ENCODE measurements at regions not wholly inside any gene's neighbourhood (a gene's known extent, or its start where the extent isn't known, plus 50 kb on each side); places are given as distances from the start of the nearest gene placed in this dataset.
A peak's percentile ranks its signal among the peaks of the same experiment; 100 is the strongest.

DNA sequence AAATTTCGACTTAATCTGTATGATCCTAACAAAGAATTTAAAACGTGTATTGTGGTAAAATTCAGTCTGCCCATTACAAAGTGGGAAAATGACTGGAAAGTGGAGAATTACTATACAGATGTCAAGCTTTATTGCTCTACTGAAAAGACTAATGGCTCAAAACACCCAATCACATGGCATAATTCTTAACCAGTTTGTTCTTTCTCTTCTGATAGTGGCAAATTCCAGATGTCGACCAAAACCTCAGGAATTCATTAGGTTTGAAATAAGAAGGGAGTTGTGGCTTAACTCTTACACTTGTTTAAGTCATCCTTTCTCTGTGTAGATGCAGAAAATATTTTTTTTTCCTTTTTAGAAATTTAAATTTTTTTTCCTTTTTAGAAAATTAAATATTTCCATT, 1254.9 kb upstream of the LRRN3 start:
- H2AFZ ChIP-seq, result no peak overlapping the region
- no peak overlapping the region for H3K4me3 ChIP-seq
- no peaks in the 10 kb centered on the region for H3K36me3 ChIP-seq (ENCODE audit: low read depth)
- TF ChIP-seq EZH2phosphoT487 (IDR thresholded peaks at IDR 0.05; ENCODE audit: insufficient read depth, low read depth), result no peak
- no peak for TF ChIP-seq EZH2 (IDR thresholded peaks at IDR 0.05; ENCODE audit: insufficient read depth, poor library complexity, severe bottlenecking)
- in situ Hi-C loops (cut with MboI), result no loop called here
- H3K27ac ChIP-seq, result no peak overlapping the region
- H3K9me3 ChIP-seq (ENCODE audit: low read depth), result no peaks in the 10 kb centered on the region
- no peaks in the 10 kb centered on the region for H3K9me2 ChIP-seq (ENCODE audit: insufficient read depth)
- H3K79me2 ChIP-seq (ENCODE audit: insufficient read depth), result no peaks in the 10 kb centered on the region
- no peaks in the 10 kb centered on the region for H3K4me1 ChIP-seq (ENCODE audit: insufficient read depth)
- WGBS, 2 experiments (ENCODE audit: low coverage in 1 of 2, low lambda C conversion rate in 2 of 2, missing lambda C conversion rate in 2 of 2), result 19 to 25% methylated on average over 3 of the region's 3 CpGs
- no peak overlapping the region for H3K4me2 ChIP-seq (ENCODE audit: unreplicated experiment)
- DNase-seq, result no peak
- no peak overlapping the region for H3K9ac ChIP-seq
- no peaks in the 10 kb centered on the region for H3K27me3 ChIP-seq (replicated peaks; ENCODE audit: insufficient read depth)
- H4K20me1 ChIP-seq (ENCODE audit: insufficient read depth), result no peaks in the 10 kb centered on the region
- H3F3A ChIP-seq (ENCODE audit: insufficient read depth), result no peaks in the 10 kb centered on the region

DNA sequence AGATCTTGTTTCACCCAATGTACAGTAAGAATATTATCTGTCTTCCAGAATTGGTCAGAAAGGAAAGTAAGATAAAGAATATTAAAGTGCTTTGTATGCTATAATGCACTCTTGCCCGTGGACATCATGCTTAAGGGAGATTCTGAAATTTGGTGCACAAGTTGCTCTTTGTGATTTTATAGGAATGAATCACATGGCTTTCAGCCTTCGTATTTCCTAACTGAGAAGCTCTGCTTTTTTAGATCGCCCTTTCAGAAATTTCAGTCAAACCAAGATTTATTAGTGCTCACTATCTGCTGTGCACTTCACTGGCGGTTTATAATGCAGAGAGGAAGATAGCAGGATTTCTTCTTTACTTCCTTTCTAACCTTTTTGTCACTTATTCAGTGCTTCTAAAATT, 1248.5 kb upstream of the LRRN3 start:
- Histone ChIP-seq H4K20me1 (ENCODE audit: insufficient read depth) (no peaks in the 10 kb centered on the region), H3K9ac (no peak overlapping the region), H2AFZ (no peak overlapping the region), H3K9me2 (ENCODE audit: insufficient read depth) (no peaks in the 10 kb centered on the region), H3F3A (ENCODE audit: insufficient read depth) (no peaks in the 10 kb centered on the region), H3K36me3 (ENCODE audit: low read depth) (no peaks in the 10 kb centered on the region), H3K4me3 (no peak overlapping the region), H3K27me3 (replicated peaks; ENCODE audit: insufficient read depth) (no peaks in the 10 kb centered on the region), H3K9me3 (ENCODE audit: low read depth) (no peaks in the 10 kb centered on the region), H3K27ac (no peak overlapping the region), H3K79me2 (ENCODE audit: insufficient read depth) (no peaks in the 10 kb centered on the region), H3K4me2 (ENCODE audit: unreplicated experiment) (no peak overlapping the region), H3K4me1 (ENCODE audit: insufficient read depth) (no peaks in the 10 kb centered on the region)
- in situ Hi-C loops (cut with MboI), result no loop called here
- 27 to 32% methylated on average over 4 of the region's 4 CpGs for WGBS, 2 experiments (ENCODE audit: low coverage in 1 of 2, low lambda C conversion rate in 2 of 2, missing lambda C conversion rate in 2 of 2)
- no peak for DNase-seq
- TF ChIP-seq EZH2phosphoT487 (IDR thresholded peaks at IDR 0.05; ENCODE audit: insufficient read depth, low read depth) (no peak), EZH2 (IDR thresholded peaks at IDR 0.05; ENCODE audit: insufficient read depth, poor library complexity, severe bottlenecking) (no peak)

DNA sequence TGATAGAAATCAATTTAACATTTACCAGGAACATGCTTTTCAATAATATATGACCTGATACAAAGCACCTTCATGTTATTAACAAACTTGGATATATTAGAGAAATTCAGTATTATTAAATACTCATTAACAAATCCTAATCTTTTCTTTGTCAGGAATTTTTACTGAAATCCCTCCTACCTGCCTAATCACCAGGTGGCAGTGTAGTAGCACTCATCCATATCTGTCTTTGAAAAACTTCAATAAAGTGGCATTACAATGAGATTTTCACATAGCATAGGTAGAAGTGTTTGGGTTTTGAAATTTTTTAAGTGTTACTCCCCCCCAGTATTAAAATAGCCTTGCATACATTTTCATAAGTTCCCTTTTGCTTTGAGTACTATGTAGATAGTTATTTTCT, 1246.6 kb upstream of the LRRN3 start:
- DNase-seq, result peak; percentile 4
- no peak for TF ChIP-seq EZH2 (IDR thresholded peaks at IDR 0.05; ENCODE audit: insufficient read depth, poor library complexity, severe bottlenecking)
- TF ChIP-seq EZH2phosphoT487 (IDR thresholded peaks at IDR 0.05; ENCODE audit: insufficient read depth, low read depth), result no peak

DNA sequence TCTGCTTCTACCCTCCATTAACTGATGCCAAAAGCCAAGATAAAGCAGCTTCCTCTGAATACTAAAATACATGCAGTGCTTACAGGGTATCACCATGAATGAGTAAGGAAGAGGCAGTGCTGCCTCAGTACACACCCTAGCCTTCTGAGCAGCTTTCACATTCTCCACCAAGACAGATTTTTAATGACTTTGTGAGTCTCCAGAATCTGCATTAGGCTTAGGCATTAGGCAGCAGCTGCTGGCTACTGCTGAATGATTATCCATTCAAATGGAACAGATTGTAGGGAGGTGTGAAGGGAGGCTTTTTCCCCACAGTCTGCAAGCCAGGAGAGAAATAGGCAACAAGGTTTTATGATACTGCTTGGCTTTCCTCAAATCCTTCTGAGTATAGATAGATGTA, 1226.7 kb upstream of the LRRN3 start:
- no peaks in the 10 kb centered on the region for H4K20me1 ChIP-seq (ENCODE audit: insufficient read depth)
- no peak overlapping the region for H2AFZ ChIP-seq
- no peaks in the 10 kb centered on the region for H3K4me1 ChIP-seq (ENCODE audit: insufficient read depth)
- H3K9me3 ChIP-seq (ENCODE audit: low read depth), result no peaks in the 10 kb centered on the region
- H3K27ac ChIP-seq, result no peak overlapping the region
- in situ Hi-C loops (cut with MboI), result no loop called here
- no peaks in the 10 kb centered on the region for H3K9me2 ChIP-seq (ENCODE audit: insufficient read depth)
- no peak for TF ChIP-seq EZH2phosphoT487 (IDR thresholded peaks at IDR 0.05; ENCODE audit: insufficient read depth, low read depth)
- no peak for TF ChIP-seq EZH2 (IDR thresholded peaks at IDR 0.05; ENCODE audit: insufficient read depth, poor library complexity, severe bottlenecking)
- no peaks in the 10 kb centered on the region for H3F3A ChIP-seq (ENCODE audit: insufficient read depth)
- no peaks in the 10 kb centered on the region for H3K27me3 ChIP-seq (replicated peaks; ENCODE audit: insufficient read depth)
- H3K4me2 ChIP-seq (ENCODE audit: unreplicated experiment), result no peak overlapping the region
- no peaks in the 10 kb centered on the region for H3K79me2 ChIP-seq (ENCODE audit: insufficient read depth)
- H3K9ac ChIP-seq, result no peak overlapping the region
- no peaks in the 10 kb centered on the region for H3K36me3 ChIP-seq (ENCODE audit: low read depth)
- no peak for DNase-seq
- no peak overlapping the region for H3K4me3 ChIP-seq

More for the DNA sequence above, 1246.6 kb upstream of the LRRN3 start:
- no peak overlapping the region for H3K4me2 ChIP-seq (ENCODE audit: unreplicated experiment)
- H3K27ac ChIP-seq, result no peak overlapping the region
- no peaks in the 10 kb centered on the region for H3K79me2 ChIP-seq (ENCODE audit: insufficient read depth)
- no peaks in the 10 kb centered on the region for H3K27me3 ChIP-seq (replicated peaks; ENCODE audit: insufficient read depth)
- H3F3A ChIP-seq (ENCODE audit: insufficient read depth), result no peaks in the 10 kb centered on the region
- no peak overlapping the region for H2AFZ ChIP-seq
- no peaks in the 10 kb centered on the region for H3K4me1 ChIP-seq (ENCODE audit: insufficient read depth)
- H3K4me3 ChIP-seq, result no peak overlapping the region
- no peak overlapping the region for H3K9ac ChIP-seq
- H3K36me3 ChIP-seq (ENCODE audit: low read depth), result no peaks in the 10 kb centered on the region
- in situ Hi-C loops (cut with MboI), result no loop called here
- H4K20me1 ChIP-seq (ENCODE audit: insufficient read depth), result no peaks in the 10 kb centered on the region
- no peaks in the 10 kb centered on the region for H3K9me3 ChIP-seq (ENCODE audit: low read depth)
- H3K9me2 ChIP-seq (ENCODE audit: insufficient read depth), result no peaks in the 10 kb centered on the region

DNA sequence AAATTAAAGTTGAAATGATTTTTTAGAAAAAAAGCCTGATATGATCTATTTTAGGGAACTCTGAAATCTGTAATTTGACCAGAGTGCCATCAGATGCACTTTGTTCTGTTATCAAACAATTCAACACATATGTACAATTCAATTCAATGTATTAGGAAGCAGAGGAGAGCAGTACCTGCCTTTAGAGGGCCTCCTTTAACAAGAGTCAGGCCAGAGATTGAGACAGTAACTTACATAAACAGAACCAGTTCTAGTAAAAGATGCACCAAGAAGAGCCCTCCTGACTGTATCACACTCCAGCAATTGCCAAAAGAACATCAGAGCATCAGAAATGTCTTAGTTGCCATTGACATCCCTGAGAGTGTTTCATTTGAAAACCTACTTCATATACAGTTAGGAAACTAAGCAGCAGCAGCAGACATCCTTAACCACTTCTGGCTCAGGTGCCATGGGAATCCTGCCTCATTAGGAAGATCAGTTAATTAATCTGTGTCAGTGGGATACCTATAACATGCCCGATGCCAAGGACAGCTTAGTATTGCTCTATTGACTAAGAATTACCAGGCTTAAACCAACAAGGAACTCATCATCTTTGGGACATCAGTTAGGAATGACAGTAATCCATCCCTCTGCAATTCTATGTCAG, 1222.6 kb upstream of the LRRN3 start:
- H3K27ac ChIP-seq, result no peak overlapping the region
- no peaks in the 10 kb centered on the region for H3K27me3 ChIP-seq (replicated peaks; ENCODE audit: insufficient read depth)
- H4K20me1 ChIP-seq (ENCODE audit: insufficient read depth), result no peaks in the 10 kb centered on the region
- no peak for DNase-seq
- in situ Hi-C loops (cut with MboI), result no loop called here
- no peak overlapping the region for H2AFZ ChIP-seq
- H3K4me3 ChIP-seq, result no peak overlapping the region
- no peaks in the 10 kb centered on the region for H3K9me2 ChIP-seq (ENCODE audit: insufficient read depth)
- H3K9me3 ChIP-seq (ENCODE audit: low read depth), result no peaks in the 10 kb centered on the region
- H3K79me2 ChIP-seq (ENCODE audit: insufficient read depth), result no peaks in the 10 kb centered on the region
- no peak overlapping the region for H3K9ac ChIP-seq
- no peak overlapping the region for H3K4me2 ChIP-seq (ENCODE audit: unreplicated experiment)
- H3K36me3 ChIP-seq (ENCODE audit: low read depth), result no peaks in the 10 kb centered on the region
- H3K4me1 ChIP-seq (ENCODE audit: insufficient read depth), result no peaks in the 10 kb centered on the region
- 50 to 53% methylated on average over 1 of the region's 1 CpG for WGBS, 2 experiments (ENCODE audit: low coverage in 1 of 2, low lambda C conversion rate in 2 of 2, missing lambda C conversion rate in 2 of 2)
- no peak for TF ChIP-seq EZH2phosphoT487 (IDR thresholded peaks at IDR 0.05; ENCODE audit: insufficient read depth, low read depth)
- H3F3A ChIP-seq (ENCODE audit: insufficient read depth), result no peaks in the 10 kb centered on the region
